T-helper 17 cell (primary cell): ENCODE measurements at regions not wholly inside any gene's neighbourhood (a gene's known extent, or its start where the extent isn't known, plus 50 kb on each side); places are given as distances from the start of the nearest gene placed in this dataset.
A peak's percentile ranks its signal among the peaks of the same experiment; 100 is the strongest.

Source experiments
- ATAC-seq: fragments of 150-1000 bp; cut with Tn5 transposase; 2 replicates; pipeline ENCODE4 v1.10.0; 2021; ENCODE audit warnings: mild to moderate bottlenecking, moderate library complexity
- DNase-seq, 3 donors: peaks; one replicate each; pipeline versions ENCODE4 v3.0.0 to v3.0.0-alpha.2; 2020 to 2021
- H3K9me3 ChIP-seq: one replicate; pipeline ENCODE4 v1.7.0; 2013; ENCODE audit warnings: low read length, mild to moderate bottlenecking; ENCODE audit not compliant: control insufficient read depth, poor library complexity, severe bottlenecking
- H3K27ac Mint-ChIP-seq: one replicate; pipeline ENCODE4 v1.8.0; 2022; ENCODE audit warnings: mild to moderate bottlenecking, moderate library complexity, mixed read lengths
- H3K27me3 Mint-ChIP-seq: one replicate; pipeline ENCODE4 v1.8.0; 2022; ENCODE audit warnings: mixed read lengths
- H3K36me3 Mint-ChIP-seq: one replicate; pipeline ENCODE4 v1.8.0; 2022; ENCODE audit warnings: low read depth, mixed read lengths
- H3K4me1 Mint-ChIP-seq: one replicate; pipeline ENCODE4 v1.8.0; 2022; ENCODE audit warnings: mild to moderate bottlenecking, mixed read lengths
- H3K4me3 Mint-ChIP-seq: one replicate; pipeline ENCODE4 v1.8.0; 2022; ENCODE audit warnings: mild to moderate bottlenecking, moderate library complexity, mixed read lengths

DNA sequence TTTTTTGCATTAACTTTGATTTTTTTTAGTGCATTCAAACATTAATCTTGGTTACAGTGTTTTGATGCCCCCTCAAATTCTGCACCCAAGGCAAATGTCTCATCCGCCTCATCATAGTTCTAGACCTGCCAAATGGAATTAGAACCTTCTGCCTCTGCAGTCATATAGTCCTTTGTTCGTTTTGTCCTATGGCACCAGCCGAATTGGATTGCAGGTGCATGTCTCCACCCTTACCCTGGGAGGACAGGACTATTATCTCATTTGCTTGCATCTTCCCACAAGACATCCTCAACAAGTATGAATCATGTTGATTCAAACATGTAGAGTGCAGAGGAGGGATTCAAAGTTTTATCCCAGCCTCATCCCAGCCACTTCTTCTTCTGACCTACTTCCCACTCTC lies 579.1 kb downstream of the VRK1 start:
- no peaks in the 10 kb centered on the region for H3K27me3 Mint-ChIP-seq
- H3K9me3 ChIP-seq, result no peaks in the 10 kb centered on the region
- H3K4me3 Mint-ChIP-seq, result no peak overlapping the region
- peaks cover 4% of the 10 kb centered on the region for H3K36me3 Mint-ChIP-seq
- ATAC-seq (no peak), DNase-seq (no peak)
- H3K4me1 Mint-ChIP-seq, result peaks cover 37% of the 10 kb centered on the region
- peak overlapping the region; percentile 41 for H3K27ac Mint-ChIP-seq

DNA sequence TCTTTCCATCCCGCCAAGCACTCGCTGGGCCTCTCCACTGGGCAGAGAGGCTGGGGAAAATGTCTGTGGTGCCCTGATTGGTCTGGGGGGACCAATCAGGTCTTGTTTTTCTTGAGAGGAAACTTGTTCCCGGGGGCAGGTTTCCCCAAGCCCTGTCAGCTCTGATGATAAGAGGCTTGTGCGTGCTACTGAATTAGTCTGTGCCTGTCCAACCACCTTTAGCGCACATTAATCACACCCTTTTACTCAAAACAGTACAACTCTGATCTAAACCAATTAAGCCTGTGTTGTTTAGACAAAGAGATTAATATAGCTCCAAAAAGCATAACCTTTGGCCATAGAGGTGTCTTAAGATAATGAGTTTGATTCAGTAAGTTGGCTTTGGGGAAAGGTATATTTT lies 580.4 kb downstream of the VRK1 start:
- no peak for ATAC-seq
- no peak for DNase-seq
- H3K36me3 Mint-ChIP-seq, result peaks cover 4% of the 10 kb centered on the region
- H3K27ac Mint-ChIP-seq, result peak overlapping the region; percentile 94
- H3K4me3 Mint-ChIP-seq, result no peak overlapping the region
- H3K4me1 Mint-ChIP-seq, result peaks cover 44% of the 10 kb centered on the region
- H3K9me3 ChIP-seq, result peaks cover 3% of the 10 kb centered on the region
- H3K27me3 Mint-ChIP-seq, result no peaks in the 10 kb centered on the region

DNA sequence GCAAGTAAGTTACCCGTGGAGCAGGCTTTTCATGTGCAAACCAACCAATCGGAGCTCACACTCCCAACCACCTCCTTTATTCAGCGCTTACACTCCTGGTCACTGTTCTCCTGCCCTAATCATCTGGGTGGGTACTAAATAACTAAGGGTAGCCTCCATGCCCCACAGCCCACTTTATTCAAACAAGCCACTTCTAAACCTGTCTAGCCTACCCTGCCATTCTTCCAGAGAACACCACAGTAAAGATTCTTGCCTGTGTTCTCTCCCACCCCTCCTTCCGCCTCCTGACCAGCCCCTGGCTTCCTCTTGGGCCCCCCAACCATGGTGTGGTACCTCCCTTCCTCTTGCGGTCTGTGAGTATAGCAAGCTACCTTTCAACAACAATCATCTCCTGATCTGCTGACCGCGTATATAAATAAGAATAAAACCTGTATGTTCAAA lies 581.9 kb downstream of the VRK1 start:
- Mint-ChIP-seq H3K27me3 (no peaks in the 10 kb centered on the region), H3K4me3 (peak overlapping the region; percentile 83), H3K4me1 (peaks cover 40% of the 10 kb centered on the region), H3K36me3 (no peaks in the 10 kb centered on the region), H3K27ac (peak overlapping the region; percentile 94)
- peaks cover 3% of the 10 kb centered on the region for H3K9me3 ChIP-seq
- peak; percentile 59 for ATAC-seq
- DNase-seq, result no peak

DNA sequence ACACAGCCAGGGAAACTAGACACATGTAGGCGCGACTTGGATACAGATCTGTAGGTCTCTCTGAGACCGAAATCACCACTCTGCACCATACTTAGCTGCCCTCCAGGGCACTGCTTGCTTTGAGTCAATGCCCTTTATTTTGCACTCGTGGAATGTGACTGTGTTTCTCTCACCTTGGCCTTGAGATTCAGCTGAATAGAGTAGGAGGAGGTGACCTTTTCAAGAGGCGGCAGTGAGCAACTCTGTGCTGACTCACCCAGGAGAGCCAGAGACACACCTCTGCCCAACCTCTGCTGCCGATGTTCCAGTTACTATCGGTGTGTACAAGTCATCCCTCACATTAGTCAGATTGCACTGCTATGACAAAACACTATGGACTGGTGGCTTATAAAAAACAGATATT lies 583.4 kb downstream of the VRK1 start:
- Mint-ChIP-seq H3K36me3 (no peaks in the 10 kb centered on the region), H3K4me1 (peaks cover 35% of the 10 kb centered on the region), H3K4me3 (peak overlapping the region; percentile 83), H3K27me3 (no peaks in the 10 kb centered on the region), H3K27ac (no peak overlapping the region)
- peaks cover 3% of the 10 kb centered on the region for H3K9me3 ChIP-seq
- ATAC-seq (no peak), DNase-seq (no peak)

DNA sequence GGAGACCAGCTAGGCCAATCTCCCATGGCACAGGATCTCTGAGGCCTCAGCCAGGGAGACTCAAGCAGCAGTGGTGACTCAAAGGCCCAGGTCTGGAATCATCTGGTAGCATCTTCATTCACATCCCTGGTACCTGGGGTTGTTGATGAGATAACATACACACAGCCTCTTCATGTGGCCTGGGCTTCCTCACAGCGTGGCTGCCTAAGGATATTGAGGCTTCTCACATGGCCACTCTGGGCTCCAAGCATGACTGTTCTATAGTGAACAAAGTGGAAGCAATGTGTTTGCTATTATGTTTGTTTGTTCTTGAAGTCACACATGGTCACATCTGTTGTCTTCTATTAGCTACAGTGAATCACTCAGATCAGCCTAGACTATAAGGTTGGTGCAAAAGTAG lies 584.1 kb downstream of the VRK1 start:
- Mint-ChIP-seq H3K27ac (no peak overlapping the region), H3K4me1 (peaks cover 35% of the 10 kb centered on the region), H3K36me3 (no peaks in the 10 kb centered on the region), H3K27me3 (no peaks in the 10 kb centered on the region), H3K4me3 (no peak overlapping the region)
- peaks cover 3% of the 10 kb centered on the region for H3K9me3 ChIP-seq
- DNase-seq (no peak), ATAC-seq (no peak)

DNA sequence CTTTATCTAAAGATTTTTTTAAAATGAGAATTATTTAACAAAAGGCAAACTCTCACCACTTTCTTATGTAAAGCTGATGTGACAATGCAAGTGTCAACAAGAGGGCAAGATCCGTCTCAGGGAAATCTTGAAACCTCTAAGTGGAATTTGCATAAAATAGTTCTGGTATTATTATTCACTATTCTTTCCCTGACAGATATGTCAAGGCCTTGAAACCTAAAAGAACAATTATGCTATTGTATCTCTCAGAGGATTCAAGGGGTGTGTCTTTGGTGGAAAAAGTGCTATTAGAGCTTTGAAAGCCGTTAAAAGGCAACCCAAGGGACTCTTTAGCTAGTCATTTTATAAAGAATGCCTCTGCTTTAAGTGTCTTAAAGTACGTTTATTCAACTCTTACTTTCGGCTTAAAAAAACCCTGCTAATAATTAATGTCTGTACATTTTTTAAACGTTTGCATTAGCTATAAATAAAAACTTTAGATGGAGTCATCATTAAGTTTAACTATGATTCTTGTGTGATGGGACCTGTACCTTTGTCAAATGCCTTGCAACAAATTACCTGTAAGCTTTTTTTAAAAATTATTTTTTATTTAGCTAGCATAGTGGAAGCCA lies 585.5 kb downstream of the VRK1 start:
- no peak overlapping the region for H3K27ac Mint-ChIP-seq
- H3K27me3 Mint-ChIP-seq, result no peaks in the 10 kb centered on the region
- peaks cover 37% of the 10 kb centered on the region for H3K4me1 Mint-ChIP-seq
- ATAC-seq (no peak), DNase-seq (no peak)
- peaks cover 3% of the 10 kb centered on the region for H3K9me3 ChIP-seq
- H3K36me3 Mint-ChIP-seq, result no peaks in the 10 kb centered on the region
- H3K4me3 Mint-ChIP-seq, result no peak overlapping the region

DNA sequence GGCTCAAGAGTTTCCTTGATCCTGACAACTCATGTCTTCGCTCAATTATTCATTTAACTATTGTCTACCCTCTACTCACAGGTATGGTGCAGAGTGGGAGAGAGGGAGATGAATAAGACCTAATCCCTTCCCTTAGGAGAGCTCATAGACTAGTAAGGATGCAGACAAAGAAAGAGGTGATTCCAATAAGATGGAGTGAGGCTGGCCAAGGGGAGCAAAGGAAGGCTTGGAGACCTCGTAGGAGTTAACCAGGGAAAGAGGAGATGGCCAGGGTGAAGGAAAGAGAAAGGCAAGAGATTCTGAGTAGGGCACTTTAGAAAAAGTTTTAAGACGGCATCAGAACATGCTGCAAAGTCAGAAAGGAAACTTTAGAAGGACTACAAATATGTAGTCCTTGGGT lies 588.5 kb downstream of the VRK1 start:
- H3K4me3 Mint-ChIP-seq, result no peak overlapping the region
- no peaks in the 10 kb centered on the region for H3K36me3 Mint-ChIP-seq
- H3K27ac Mint-ChIP-seq, result no peak overlapping the region
- DNase-seq, result no peak
- ATAC-seq, result no peak
- H3K9me3 ChIP-seq, result peaks cover 3% of the 10 kb centered on the region
- peaks cover 16% of the 10 kb centered on the region for H3K4me1 Mint-ChIP-seq
- no peaks in the 10 kb centered on the region for H3K27me3 Mint-ChIP-seq

DNA sequence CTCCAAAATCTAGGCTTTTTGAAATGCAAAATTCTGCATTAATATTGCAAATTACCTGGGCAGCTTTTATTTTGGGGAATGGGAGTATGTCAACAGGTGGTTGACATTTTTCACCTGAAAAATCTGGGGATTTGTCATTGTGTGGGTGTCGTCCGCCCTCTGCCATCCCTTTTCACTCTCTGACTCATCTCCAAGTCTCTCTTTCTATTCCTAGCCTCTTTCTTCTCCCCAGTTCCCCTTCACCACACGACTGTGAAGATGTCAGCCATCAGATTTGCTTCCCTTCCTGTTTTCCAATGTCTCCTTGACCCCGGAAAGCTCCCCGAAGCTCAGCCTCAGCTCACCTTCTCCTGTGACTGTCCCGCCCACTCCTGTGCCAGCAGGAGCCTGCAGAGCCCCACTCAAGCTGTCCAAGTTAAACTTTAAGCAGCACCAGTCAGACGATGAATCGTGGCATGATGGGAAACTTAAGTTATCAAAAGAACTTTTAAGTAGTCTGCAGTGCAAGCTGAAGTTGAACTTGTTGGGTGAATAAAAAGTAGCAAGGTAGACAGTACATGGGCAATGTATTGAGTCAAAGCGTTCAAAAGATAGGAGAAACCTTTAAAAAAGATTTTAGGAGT lies 590.2 kb downstream of the VRK1 start:
- peaks cover 10% of the 10 kb centered on the region for H3K4me1 Mint-ChIP-seq
- no peaks in the 10 kb centered on the region for H3K36me3 Mint-ChIP-seq
- H3K27me3 Mint-ChIP-seq, result no peaks in the 10 kb centered on the region
- H3K4me3 Mint-ChIP-seq, result no peak overlapping the region
- ATAC-seq, result no peak
- peak overlapping the region; percentile 80 for H3K27ac Mint-ChIP-seq
- no peaks in the 10 kb centered on the region for H3K9me3 ChIP-seq
- no peak for DNase-seq

DNA sequence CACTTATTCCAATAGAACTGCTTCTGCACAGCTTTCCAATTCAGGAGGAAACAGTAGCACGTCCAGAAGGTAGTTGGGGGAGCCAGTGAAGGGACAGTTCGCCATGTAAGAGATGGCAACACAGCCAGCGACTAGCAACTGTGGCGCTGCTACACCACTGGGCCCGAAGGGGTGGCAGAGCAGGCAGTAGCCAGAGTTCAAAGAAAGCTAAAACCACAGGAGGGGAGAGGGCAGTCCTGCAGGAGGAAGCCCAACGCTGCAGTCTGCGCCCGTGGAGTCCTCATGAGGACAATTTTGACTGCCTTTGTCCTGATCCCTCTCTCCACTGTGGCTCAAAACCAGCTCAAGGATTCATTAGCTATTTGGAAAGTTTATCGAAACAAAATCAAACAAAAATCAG lies 591.2 kb downstream of the VRK1 start:
- Mint-ChIP-seq H3K4me3 (no peak overlapping the region), H3K36me3 (no peaks in the 10 kb centered on the region), H3K27me3 (no peaks in the 10 kb centered on the region), H3K27ac (no peak overlapping the region), H3K4me1 (peaks cover 10% of the 10 kb centered on the region)
- ATAC-seq, result no peak
- H3K9me3 ChIP-seq, result no peaks in the 10 kb centered on the region
- no peak for DNase-seq

DNA sequence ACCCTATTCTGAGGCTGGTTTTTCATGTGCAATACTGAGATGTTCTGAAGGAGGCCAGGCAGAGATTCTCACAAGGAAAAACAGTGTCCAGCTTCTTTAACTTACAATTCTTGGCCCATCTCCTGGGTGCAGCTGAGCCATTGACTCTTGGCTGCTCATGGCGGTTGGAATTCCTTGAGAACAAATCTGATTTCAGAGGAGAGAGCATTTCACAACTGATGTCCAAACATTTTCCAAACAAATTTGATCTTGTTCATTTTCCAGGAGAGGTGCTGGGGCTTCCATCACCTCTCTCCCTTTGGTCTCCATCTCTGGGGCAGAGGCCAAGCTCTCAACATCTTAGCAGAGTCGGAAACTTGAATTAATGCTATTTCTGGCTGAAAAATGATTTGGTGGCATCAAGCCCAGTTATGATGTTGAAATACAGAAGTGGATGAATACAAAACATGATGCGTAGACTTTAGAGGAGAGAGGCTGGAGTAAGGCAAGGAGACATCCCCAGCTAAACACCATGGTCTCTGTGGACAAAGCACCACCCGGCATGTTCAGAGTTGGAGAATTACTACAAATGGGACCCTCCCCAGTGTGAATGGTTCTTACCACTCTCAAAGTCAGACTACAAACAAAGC lies 593.0 kb downstream of the VRK1 start:
- Mint-ChIP-seq H3K27me3 (no peaks in the 10 kb centered on the region), H3K4me3 (no peak overlapping the region), H3K36me3 (no peaks in the 10 kb centered on the region), H3K4me1 (peaks cover 10% of the 10 kb centered on the region), H3K27ac (no peak overlapping the region)
- DNase-seq, result no peak
- ATAC-seq, result no peak
- H3K9me3 ChIP-seq, result no peaks in the 10 kb centered on the region

DNA sequence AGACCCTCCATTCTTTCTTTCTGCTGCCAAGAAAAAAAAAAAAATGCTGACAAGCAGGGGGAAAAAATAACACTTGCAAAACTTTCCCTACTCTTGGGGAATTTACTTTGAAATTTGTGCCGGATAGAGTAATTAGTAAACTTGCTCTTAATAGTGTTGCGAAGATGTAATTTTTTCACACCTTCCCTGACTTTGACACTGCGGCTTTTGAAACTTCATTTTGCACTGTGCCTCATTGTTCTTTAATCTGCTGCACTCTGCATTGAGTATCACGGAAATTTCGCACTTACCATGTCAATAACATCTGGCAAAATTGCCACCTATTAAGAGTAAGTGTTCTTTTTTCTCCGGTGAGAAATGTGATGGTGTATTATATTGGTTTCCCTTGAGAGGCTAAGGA lies 596.1 kb downstream of the VRK1 start:
- H3K9me3 ChIP-seq, result no peaks in the 10 kb centered on the region
- Mint-ChIP-seq H3K4me3 (no peak overlapping the region), H3K4me1 (peaks cover 4% of the 10 kb centered on the region), H3K36me3 (peaks cover 2% of the 10 kb centered on the region), H3K27me3 (peaks cover 2% of the 10 kb centered on the region), H3K27ac (no peak overlapping the region)
- DNase-seq (no peak), ATAC-seq (no peak)

DNA sequence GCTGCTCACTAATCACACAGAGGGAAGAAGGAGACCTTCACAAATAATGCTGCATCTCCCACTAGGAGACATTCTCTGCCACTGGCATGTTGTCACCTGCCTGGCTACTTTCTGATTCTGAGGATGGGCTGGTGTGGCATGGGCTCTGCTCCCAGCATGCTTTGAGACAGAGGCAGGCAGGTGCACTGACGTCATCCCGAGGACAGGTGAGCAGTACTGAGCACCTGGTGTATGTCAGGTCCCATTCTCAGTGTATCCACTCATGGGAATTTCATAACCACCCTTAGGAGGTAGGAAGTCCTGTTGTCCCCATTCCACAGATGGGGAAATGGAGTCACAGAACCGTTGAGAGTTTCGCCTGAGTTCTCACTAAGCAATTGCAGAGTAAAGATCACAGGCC lies 597.9 kb downstream of the VRK1 start:
- no peak overlapping the region for H3K27ac Mint-ChIP-seq
- H3K27me3 Mint-ChIP-seq, result peaks cover 5% of the 10 kb centered on the region
- H3K4me1 Mint-ChIP-seq, result peaks cover 4% of the 10 kb centered on the region
- H3K36me3 Mint-ChIP-seq, result peaks cover 2% of the 10 kb centered on the region
- no peaks in the 10 kb centered on the region for H3K9me3 ChIP-seq
- ATAC-seq, result no peak
- DNase-seq, result no peak
- no peak overlapping the region for H3K4me3 Mint-ChIP-seq

DNA sequence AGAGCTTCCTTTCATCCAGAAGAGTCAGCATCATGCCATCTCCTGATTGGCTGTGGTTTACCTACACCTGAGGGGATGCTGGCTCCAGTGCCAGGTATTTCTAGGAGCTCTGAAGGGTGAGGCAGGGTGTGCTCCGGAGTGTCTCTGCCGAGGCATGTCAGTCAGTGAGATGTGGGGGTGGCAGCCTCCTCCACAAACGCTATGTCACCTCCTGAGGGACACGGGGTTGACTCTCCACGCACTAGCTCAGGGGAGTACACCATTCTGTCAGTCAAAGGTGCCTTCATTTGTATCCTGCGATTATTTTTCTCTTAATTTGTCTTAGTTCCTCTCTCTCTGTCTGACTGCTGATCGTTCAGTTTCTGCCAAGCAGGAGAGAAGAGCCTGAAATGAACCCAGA lies 604.5 kb downstream of the VRK1 start:
- H3K9me3 ChIP-seq, result no peaks in the 10 kb centered on the region
- no peak for ATAC-seq
- Mint-ChIP-seq H3K27me3 (peaks cover 10% of the 10 kb centered on the region), H3K27ac (no peak overlapping the region), H3K4me1 (peaks cover 11% of the 10 kb centered on the region), H3K36me3 (peaks cover 6% of the 10 kb centered on the region), H3K4me3 (no peak overlapping the region)
- no peak for DNase-seq

DNA sequence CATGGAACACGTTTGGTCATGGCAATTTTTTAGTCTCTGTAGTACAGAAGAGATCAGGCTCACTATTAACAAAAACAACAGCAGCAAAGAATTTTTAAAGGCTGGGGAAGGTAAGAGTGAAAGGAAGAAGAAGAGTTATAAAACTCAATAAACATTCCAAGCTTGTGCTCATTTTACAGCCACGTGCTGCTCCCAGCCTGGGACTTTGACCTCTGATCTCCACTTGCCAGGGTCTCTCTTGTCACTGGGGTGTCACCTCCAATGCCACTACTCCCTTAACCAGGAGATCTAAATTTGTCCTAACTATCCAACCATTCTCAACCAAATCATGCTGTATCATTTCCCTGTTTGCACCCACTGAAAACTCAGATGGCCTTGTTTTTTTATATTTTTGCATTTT lies 605.1 kb downstream of the VRK1 start:
- Mint-ChIP-seq H3K27ac (no peak overlapping the region), H3K36me3 (peaks cover 6% of the 10 kb centered on the region), H3K27me3 (peaks cover 10% of the 10 kb centered on the region)

More for the DNA sequence above, 605.1 kb downstream of the VRK1 start:
- ATAC-seq (no peak), DNase-seq (no peak)
- no peaks in the 10 kb centered on the region for H3K9me3 ChIP-seq
- peaks cover 11% of the 10 kb centered on the region for H3K4me1 Mint-ChIP-seq
- H3K4me3 Mint-ChIP-seq, result no peak overlapping the region
